ENCODE measurements at regions not wholly inside any gene's neighbourhood (a gene's known extent, or its start where the extent isn't known, plus 50 kb on each side); places are given as distances from the start of the nearest gene placed in this dataset.
"Not testable (repeated sequence)": the region's sequence is repeated elsewhere in the genome, so short reads cannot be mapped to it uniquely, and the experiment has no call there.

GRCh38 chr1:73860421-73860950 is 337.5 kb downstream of the LRRIQ3 start:
- H3K27me3 ChIP-seq (ENCODE audit: control insufficient read depth, insufficient read depth, low read length, poor library complexity, severe bottlenecking) = no peaks in the 10 kb centered on the region
- no peak overlapping the region for H3K27ac ChIP-seq (ENCODE audit: insufficient read depth, low read depth, low read length, poor library complexity, severe bottlenecking)
- no peak overlapping the region for H3K4me3 ChIP-seq (ENCODE audit: insufficient read depth, low read depth, low read length)
- 88 to 92% methylated on average over 2 of the region's 2 CpGs for WGBS, 2 experiments
- H3K36me3 ChIP-seq (ENCODE audit: control insufficient read depth, insufficient read depth, low read length) = no peaks in the 10 kb centered on the region
- no peaks in the 10 kb centered on the region for H3K9me3 ChIP-seq (ENCODE audit: control insufficient read depth, low read length)
- H3K4me1 ChIP-seq (ENCODE audit: control insufficient read depth, insufficient read depth, low read length) = no peaks in the 10 kb centered on the region

DNA sequence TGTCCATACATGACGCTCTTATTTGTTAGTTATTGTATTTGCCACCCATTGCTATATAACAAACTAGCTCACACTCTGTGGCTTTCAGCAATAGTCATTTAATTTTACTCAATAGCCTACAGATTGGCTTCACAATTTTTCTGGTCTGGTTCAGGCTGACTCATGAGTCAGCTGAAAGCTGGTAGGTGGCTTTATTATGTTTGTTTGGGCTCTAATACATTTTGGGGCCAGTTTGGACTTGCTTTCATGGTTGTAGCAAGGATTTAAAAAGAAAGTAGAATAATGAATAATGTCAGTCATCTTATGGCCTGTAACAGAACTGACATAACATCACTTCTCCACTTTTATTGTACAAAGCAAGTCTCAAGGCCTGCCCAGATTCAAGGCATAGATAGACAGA is 338.7 kb downstream of the LRRIQ3 start:
- no peaks in the 10 kb centered on the region for H3K27me3 ChIP-seq (ENCODE audit: control insufficient read depth, insufficient read depth, low read length, poor library complexity, severe bottlenecking)
- H3K4me1 ChIP-seq (ENCODE audit: control insufficient read depth, insufficient read depth, low read length) = no peaks in the 10 kb centered on the region
- H3K9me3 ChIP-seq (ENCODE audit: control insufficient read depth, low read length) = no peaks in the 10 kb centered on the region
- H3K27ac ChIP-seq (ENCODE audit: insufficient read depth, low read depth, low read length, poor library complexity, severe bottlenecking) = no peak overlapping the region
- 100% methylated on average over 1 of the region's 1 CpG; no CpG with 5 or more reads in 1 of the 2 experiments for WGBS, 2 experiments
- H3K4me3 ChIP-seq (ENCODE audit: insufficient read depth, low read depth, low read length) = no peak overlapping the region
- no peaks in the 10 kb centered on the region for H3K36me3 ChIP-seq (ENCODE audit: control insufficient read depth, insufficient read depth, low read length)

DNA sequence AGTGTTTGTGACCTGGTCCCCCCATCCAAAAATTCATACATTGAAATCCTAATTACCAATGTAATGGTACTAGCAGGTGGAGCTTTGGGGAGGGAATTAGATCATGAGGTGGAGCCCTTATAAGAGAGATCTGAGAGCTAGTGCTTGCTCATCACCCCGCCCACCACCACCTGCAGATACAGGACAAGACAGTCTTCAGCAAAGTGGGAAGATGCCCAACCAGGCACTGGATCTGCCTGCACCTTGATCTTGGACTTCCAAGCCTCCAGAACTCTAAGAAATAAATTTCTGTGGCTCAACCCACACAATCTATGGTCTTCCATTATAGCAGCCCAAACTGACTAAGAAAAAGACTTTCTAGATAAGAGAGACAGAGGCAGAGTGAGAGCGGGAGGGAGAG is 343.4 kb downstream of the LRRIQ3 start:
- H3K27me3 ChIP-seq (ENCODE audit: control insufficient read depth, insufficient read depth, low read length, poor library complexity, severe bottlenecking) = no peaks in the 10 kb centered on the region
- WGBS, 2 experiments = 90 to 93% methylated on average over 2 of the region's 2 CpGs
- no peaks in the 10 kb centered on the region for H3K4me1 ChIP-seq (ENCODE audit: control insufficient read depth, insufficient read depth, low read length)
- H3K4me3 ChIP-seq (ENCODE audit: insufficient read depth, low read depth, low read length) = no peak overlapping the region
- no peaks in the 10 kb centered on the region for H3K36me3 ChIP-seq (ENCODE audit: control insufficient read depth, insufficient read depth, low read length)
- no peak overlapping the region for H3K27ac ChIP-seq (ENCODE audit: insufficient read depth, low read depth, low read length, poor library complexity, severe bottlenecking)
- no peaks in the 10 kb centered on the region for H3K9me3 ChIP-seq (ENCODE audit: control insufficient read depth, low read length)

GRCh38 chr1:73842436-73842835 is 355.5 kb downstream of the LRRIQ3 start:
- Histone ChIP-seq H3K9me3 (ENCODE audit: control insufficient read depth, low read length) (no peaks in the 10 kb centered on the region), H3K36me3 (ENCODE audit: control insufficient read depth, insufficient read depth, low read length) (no peaks in the 10 kb centered on the region), H3K27me3 (ENCODE audit: control insufficient read depth, insufficient read depth, low read length, poor library complexity, severe bottlenecking) (no peaks in the 10 kb centered on the region), H3K27ac (ENCODE audit: insufficient read depth, low read depth, low read length, poor library complexity, severe bottlenecking) (no peak overlapping the region), H3K4me3 (ENCODE audit: insufficient read depth, low read depth, low read length) (no peak overlapping the region), H3K4me1 (ENCODE audit: control insufficient read depth, insufficient read depth, low read length) (no peaks in the 10 kb centered on the region)

DNA sequence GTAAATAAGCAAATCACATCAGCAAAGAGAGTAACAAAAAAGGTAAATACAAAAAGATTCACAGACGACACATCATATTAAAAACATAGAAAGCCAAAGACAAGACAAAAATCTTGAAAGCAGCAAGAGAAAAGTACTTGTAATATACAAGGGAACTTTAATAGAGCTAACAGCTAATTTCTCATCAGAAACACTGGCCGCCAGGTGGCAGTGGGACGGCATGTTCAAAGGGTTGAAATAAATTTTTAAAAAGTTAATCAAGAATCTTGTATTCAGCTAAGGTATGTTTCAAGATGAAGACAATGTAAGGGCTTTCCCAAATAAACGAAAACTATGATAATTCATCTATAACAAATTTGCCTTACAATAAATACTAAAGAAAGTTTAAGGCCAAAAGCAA is 358.1 kb downstream of the LRRIQ3 start:
- H3K36me3 ChIP-seq (ENCODE audit: control insufficient read depth, insufficient read depth, low read length) = no peaks in the 10 kb centered on the region
- H3K9me3 ChIP-seq (ENCODE audit: control insufficient read depth, low read length) = no peaks in the 10 kb centered on the region
- no peaks in the 10 kb centered on the region for H3K4me1 ChIP-seq (ENCODE audit: control insufficient read depth, insufficient read depth, low read length)
- H3K4me3 ChIP-seq (ENCODE audit: insufficient read depth, low read depth, low read length) = no peak overlapping the region
- no peaks in the 10 kb centered on the region for H3K27me3 ChIP-seq (ENCODE audit: control insufficient read depth, insufficient read depth, low read length, poor library complexity, severe bottlenecking)
- WGBS, 2 experiments = 20 to 45% methylated on average over 2 to 3 of the region's 4 CpGs
- no peak overlapping the region for H3K27ac ChIP-seq (ENCODE audit: insufficient read depth, low read depth, low read length, poor library complexity, severe bottlenecking)

GRCh38 chr1:73832276-73833181 is 365.4 kb downstream of the LRRIQ3 start:
- WGBS, 2 experiments = 97 to 98% methylated on average over 5 of the region's 5 CpGs
- Histone ChIP-seq H3K4me3 (ENCODE audit: insufficient read depth, low read depth, low read length) (no peak overlapping the region), H3K36me3 (ENCODE audit: control insufficient read depth, insufficient read depth, low read length) (no peaks in the 10 kb centered on the region), H3K27me3 (ENCODE audit: control insufficient read depth, insufficient read depth, low read length, poor library complexity, severe bottlenecking) (no peaks in the 10 kb centered on the region), H3K9me3 (ENCODE audit: control insufficient read depth, low read length) (no peaks in the 10 kb centered on the region), H3K4me1 (ENCODE audit: control insufficient read depth, insufficient read depth, low read length) (no peaks in the 10 kb centered on the region), H3K27ac (ENCODE audit: insufficient read depth, low read depth, low read length, poor library complexity, severe bottlenecking) (no peak overlapping the region)

GRCh38 chr1:73827283-73827682 is 370.7 kb downstream of the LRRIQ3 start:
- H3K36me3 ChIP-seq (ENCODE audit: control insufficient read depth, insufficient read depth, low read length); H3K4me3 ChIP-seq (ENCODE audit: insufficient read depth, low read depth, low read length); H3K4me1 ChIP-seq (ENCODE audit: control insufficient read depth, insufficient read depth, low read length); H3K9me3 ChIP-seq (ENCODE audit: control insufficient read depth, low read length); H3K27me3 ChIP-seq (ENCODE audit: control insufficient read depth, insufficient read depth, low read length, poor library complexity, severe bottlenecking); H3K27ac ChIP-seq (ENCODE audit: insufficient read depth, low read depth, low read length, poor library complexity, severe bottlenecking): not testable (repeated sequence)
- 100% methylated on average over 1 of the region's 3 CpGs for WGBS, 2 experiments

DNA sequence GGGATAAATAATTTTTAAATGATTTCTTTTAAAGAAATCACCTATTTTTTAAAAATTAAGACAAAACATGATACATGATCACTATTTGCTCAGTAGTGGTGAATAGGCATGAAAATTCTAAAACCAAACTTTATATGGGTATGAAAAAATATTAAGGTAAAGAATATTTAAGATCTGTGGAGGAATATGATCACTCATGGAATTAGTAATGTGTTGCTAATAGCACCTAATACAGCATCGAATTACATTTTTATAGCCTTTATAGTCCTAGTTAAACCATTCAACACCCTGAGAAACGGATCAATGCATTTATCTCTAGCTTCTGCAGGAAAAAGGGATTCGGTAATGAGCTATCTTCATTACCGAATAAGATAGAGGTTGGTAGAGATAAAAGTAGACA is 373.9 kb downstream of the LRRIQ3 start:
- H3K27ac ChIP-seq (ENCODE audit: insufficient read depth, low read depth, low read length, poor library complexity, severe bottlenecking) = no peak overlapping the region
- no peak overlapping the region for H3K4me3 ChIP-seq (ENCODE audit: insufficient read depth, low read depth, low read length)
- WGBS, 2 experiments = 86 to 94% methylated on average over 4 of the region's 4 CpGs
- H3K9me3 ChIP-seq (ENCODE audit: control insufficient read depth, low read length) = no peaks in the 10 kb centered on the region
- no peaks in the 10 kb centered on the region for H3K27me3 ChIP-seq (ENCODE audit: control insufficient read depth, insufficient read depth, low read length, poor library complexity, severe bottlenecking)
- H3K4me1 ChIP-seq (ENCODE audit: control insufficient read depth, insufficient read depth, low read length) = no peaks in the 10 kb centered on the region
- no peaks in the 10 kb centered on the region for H3K36me3 ChIP-seq (ENCODE audit: control insufficient read depth, insufficient read depth, low read length)

- Histone ChIP-seq H3K4me3 (ENCODE audit: insufficient read depth, low read depth, low read length) (no peak overlapping the region), H3K27me3 (ENCODE audit: control insufficient read depth, insufficient read depth, low read length, poor library complexity, severe bottlenecking) (no peaks in the 10 kb centered on the region), H3K27ac (ENCODE audit: insufficient read depth, low read depth, low read length, poor library complexity, severe bottlenecking) (no peak overlapping the region), H3K9me3 (ENCODE audit: control insufficient read depth, low read length) (peaks cover 1% of the 10 kb centered on the region), H3K4me1 (ENCODE audit: control insufficient read depth, insufficient read depth, low read length) (no peaks in the 10 kb centered on the region), H3K36me3 (ENCODE audit: control insufficient read depth, insufficient read depth, low read length) (no peaks in the 10 kb centered on the region)
Measured at GRCh38 chr1:73821520-73821919, 376.5 kb downstream of the LRRIQ3 start.

DNA sequence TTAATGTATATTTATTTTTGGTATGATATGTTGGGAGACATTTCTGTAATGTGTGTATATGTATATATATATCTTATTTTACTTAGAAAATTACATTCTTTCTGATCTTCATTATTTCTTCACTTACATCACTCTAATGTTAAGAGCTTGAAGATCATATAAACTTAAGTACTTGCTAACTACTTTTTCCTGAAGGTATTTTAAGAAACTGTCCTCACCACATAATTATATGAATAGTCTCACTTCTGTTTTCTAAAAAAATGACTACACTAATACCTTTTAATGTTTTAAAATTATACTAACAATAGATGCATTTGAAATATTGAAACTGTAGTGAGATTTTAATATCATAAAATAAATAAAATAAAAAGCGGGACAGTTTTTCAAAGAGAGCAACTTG is 377.1 kb downstream of the LRRIQ3 start:
- Histone ChIP-seq H3K36me3 (ENCODE audit: control insufficient read depth, insufficient read depth, low read length) (no peaks in the 10 kb centered on the region), H3K4me3 (ENCODE audit: insufficient read depth, low read depth, low read length) (no peak overlapping the region), H3K4me1 (ENCODE audit: control insufficient read depth, insufficient read depth, low read length) (no peaks in the 10 kb centered on the region), H3K27me3 (ENCODE audit: control insufficient read depth, insufficient read depth, low read length, poor library complexity, severe bottlenecking) (no peaks in the 10 kb centered on the region), H3K9me3 (ENCODE audit: control insufficient read depth, low read length) (peaks cover 2% of the 10 kb centered on the region), H3K27ac (ENCODE audit: insufficient read depth, low read depth, low read length, poor library complexity, severe bottlenecking) (no peak overlapping the region)
- 100% methylated on average over 1 of the region's 1 CpG; no CpG with 5 or more reads in 1 of the 2 experiments for WGBS, 2 experiments

Measured in ectodermal cell (in vitro differentiated cells).